ENCODE measurements at regions not wholly inside any gene's neighbourhood (a gene's known extent, or its start where the extent isn't known, plus 50 kb on each side); places are given as distances from the start of the nearest gene placed in this dataset.

GRCh38 chr5:67272453-67273130 is 76.0 kb upstream of the CD180 start:
- TF ChIP-seq AFF4 (CRISPR knock-in tag; IDR thresholded peaks at IDR 0.05; ENCODE audit: borderline replicate concordance), result no peak
- no peak for TF ChIP-seq E2F5 (CRISPR knock-in tag; IDR thresholded peaks at IDR 0.05)
- no peak for TF ChIP-seq CTCF (IDR thresholded peaks at IDR 0.05)

All from WTC11 (cell line).